Fibroblast of gingiva (primary cell): ENCODE measurements at regions not wholly inside any gene's neighbourhood (a gene's known extent, or its start where the extent isn't known, plus 50 kb on each side); places are given as distances from the start of the nearest gene placed in this dataset.
"Not testable (repeated sequence)": the region's sequence is repeated elsewhere in the genome, so short reads cannot be mapped to it uniquely, and the experiment has no call there.

ENCODE experiments used
- DNase-seq: peaks from one replicate; pipeline ENCODE4 v3.0.0-alpha.2; 2011; ENCODE audit warnings: low read depth

- DNase-seq: no peak
Observed at GRCh38 chr1:5634893-5635292, 357.3 kb downstream of the NPHP4 start.

DNA sequence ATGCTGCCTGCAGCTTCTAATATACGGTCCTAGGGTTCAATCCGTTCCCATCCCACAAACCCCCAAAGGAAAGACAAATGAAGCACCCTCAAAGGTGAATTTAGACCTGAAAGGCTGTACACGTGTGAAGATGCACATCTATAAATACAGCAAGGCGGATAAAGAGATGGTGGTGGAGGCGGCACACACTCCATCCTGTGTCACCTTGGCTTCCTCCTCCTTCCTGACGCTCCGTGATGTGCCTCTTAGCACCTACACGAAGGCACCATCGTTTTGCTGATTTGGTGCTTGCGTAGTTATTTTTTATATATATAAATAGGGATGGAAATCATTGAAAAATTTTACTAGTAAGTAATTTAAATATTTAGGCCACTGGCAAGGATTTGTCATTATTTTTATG is 359.4 kb downstream of the NPHP4 start:
- DNase-seq: no peak

- no peak for DNase-seq
Observed at GRCh38 chr1:5632224-5632623, 360.0 kb downstream of the NPHP4 start.

- DNase-seq: no peak
Observed at GRCh38 chr1:5628416-5628815, 363.8 kb downstream of the NPHP4 start.

GRCh38 chr1:5623399-5623798 is 368.8 kb downstream of the NPHP4 start:
- DNase-seq: peak; percentile 50

GRCh38 chr1:5622412-5622811 is 369.8 kb downstream of the NPHP4 start:
- peak; percentile 84 for DNase-seq

GRCh38 chr1:5621692-5622091 is 370.5 kb downstream of the NPHP4 start:
- no peak for DNase-seq

DNA sequence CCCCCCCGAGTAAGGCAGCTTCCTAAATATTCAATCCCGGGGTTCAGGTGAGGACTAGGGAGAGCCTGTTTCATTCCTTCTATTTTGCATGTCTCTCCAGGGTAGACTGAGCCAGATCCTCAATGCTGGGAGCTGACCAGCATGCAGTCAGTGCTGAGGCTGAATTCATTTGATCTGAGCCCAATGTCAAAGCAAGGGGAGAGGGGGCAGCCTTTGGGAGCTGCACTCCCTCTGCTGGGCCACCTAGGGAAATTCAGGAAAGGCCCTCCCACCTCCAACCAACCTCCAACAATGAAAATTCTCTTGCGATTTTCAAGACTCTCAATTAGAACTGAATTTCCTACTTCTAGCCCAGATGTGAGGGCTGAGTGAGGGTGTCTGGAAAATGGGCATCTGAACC is 371.2 kb downstream of the NPHP4 start:
- no peak for DNase-seq

- no peak for DNase-seq
Observed at GRCh38 chr1:5620418-5620817, 371.8 kb downstream of the NPHP4 start.

GRCh38 chr1:5619469-5619868 is 372.8 kb downstream of the NPHP4 start:
- no peak for DNase-seq

DNA sequence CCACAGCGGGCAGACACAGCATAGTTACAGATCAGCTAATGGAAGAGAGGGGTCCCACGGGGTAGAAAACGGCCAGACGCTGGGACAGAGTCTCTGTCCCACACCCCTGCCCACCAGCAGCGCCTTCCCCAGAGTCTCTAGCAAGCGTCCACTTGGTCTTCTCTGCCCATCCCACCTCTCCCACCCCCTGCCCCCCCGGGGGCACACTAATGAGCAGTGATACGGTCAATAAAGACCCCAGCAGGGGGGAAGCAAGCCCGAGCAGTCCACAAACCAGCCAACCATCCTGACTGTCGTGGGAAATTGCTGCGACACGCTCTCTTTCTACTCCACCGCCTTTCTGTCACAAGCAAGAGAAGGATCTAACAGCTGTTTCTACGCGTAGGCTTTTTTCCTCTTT is 374.7 kb downstream of the NPHP4 start:
- no peak for DNase-seq

GRCh38 chr1:5617179-5617520 is 375.1 kb downstream of the NPHP4 start:
- DNase-seq: no peak

GRCh38 chr1:5616366-5617178 is 375.7 kb downstream of the NPHP4 start:
- DNase-seq: no peak

GRCh38 chr1:5615076-5615475 is 377.1 kb downstream of the NPHP4 start:
- DNase-seq: no peak

DNA sequence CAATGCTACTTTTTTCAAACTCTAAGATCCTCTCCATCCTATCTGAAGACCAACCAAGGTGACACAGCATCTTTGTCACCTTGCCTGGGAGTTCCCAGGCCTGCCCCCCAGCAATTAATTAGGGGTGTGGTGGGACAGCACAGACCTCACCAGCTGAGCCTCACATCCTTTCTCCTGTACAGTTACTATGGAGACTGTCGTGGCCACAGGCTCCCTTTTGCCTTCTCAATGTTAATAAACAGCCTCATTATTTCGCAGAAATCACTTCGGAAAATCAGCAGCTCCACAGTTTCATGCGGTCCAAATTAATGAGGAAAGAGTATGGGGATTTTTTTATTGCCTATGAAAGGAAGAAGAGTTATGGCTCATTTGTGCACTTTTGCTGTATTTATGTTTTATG is 378.3 kb downstream of the NPHP4 start:
- DNase-seq: no peak

DNA sequence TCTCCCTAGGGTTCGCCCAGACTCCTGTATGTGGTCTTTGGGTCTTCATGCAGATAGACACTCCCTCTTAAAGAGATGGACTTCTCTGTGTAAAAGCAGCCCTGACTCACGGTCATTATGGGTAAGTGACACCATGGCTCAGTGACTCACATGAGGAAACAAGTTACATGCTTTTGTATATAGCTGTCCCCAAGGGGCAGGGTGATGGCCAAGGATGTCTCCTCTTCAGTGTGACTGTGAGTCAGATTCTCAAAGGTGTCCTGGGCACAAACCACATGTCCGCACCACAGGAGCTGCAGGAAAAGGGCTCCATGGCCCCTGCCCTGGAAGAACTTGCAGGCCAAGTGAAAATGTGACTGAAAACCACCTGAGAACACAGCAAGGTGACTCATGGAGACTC is 380.4 kb downstream of the NPHP4 start:
- DNase-seq: peak; percentile 8

DNA sequence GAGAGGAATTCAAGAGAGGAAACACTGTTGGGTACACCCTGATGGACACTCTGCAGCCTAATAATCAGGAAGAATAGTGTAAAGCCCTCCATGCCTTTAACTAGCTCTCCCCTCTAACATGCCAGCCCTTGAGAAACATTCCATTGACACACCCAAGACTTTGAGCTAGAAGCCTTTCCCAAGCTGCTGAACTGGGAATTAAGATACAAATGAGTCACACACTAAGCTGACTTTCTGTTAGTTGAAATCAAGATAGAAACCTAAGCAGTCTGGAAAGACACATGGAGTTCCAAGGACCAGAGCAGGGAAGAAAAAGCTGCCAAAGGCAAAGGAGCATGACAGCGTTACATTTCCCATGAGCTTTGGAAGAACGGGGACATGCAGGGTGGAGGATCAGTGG is 380.8 kb downstream of the NPHP4 start:
- no peak for DNase-seq

- no peak for DNase-seq
Observed at GRCh38 chr1:5610432-5610831, 381.8 kb downstream of the NPHP4 start.

GRCh38 chr1:5603353-5604104 is 388.7 kb downstream of the NPHP4 start:
- no peak for DNase-seq

DNA sequence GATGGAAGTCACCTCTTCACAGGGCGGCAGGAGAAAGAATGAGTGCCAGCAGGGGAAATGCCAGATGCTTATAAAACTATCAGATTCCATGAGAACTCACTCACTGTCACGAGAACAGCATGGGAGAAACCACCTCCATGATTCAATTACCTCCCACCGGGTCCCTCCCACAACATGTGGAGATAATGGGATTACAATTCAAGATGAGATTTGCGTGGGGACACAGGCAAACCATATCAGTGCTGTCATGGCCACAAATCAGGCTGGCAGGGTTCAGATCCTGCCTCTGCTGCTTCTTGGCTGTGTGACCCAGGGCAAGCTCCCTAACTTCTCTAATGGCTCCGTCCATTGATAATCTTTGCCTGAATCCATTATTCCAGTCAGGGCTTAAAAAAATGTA is 389.5 kb downstream of the NPHP4 start:
- not testable (repeated sequence) for DNase-seq

DNA sequence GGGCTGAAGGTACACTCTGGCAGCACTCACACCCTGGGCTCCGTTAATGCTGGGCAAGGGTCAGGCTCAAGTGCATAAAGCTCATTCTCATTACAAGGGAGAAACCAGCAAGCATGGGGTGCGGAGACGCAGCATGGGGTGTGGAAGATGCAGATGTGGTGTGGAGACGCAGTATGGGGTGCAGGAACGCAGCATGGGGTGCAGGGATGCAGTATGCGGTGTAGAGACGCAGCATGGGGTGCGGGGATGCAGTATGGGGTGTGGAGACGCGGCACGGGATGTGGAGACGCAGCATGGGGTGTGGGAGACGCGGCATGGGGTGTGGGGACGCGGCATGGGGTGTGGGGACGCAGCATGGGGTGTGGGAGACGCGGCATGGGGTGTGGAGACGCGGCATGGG is 390.7 kb downstream of the NPHP4 start:
- no peak for DNase-seq

DNA sequence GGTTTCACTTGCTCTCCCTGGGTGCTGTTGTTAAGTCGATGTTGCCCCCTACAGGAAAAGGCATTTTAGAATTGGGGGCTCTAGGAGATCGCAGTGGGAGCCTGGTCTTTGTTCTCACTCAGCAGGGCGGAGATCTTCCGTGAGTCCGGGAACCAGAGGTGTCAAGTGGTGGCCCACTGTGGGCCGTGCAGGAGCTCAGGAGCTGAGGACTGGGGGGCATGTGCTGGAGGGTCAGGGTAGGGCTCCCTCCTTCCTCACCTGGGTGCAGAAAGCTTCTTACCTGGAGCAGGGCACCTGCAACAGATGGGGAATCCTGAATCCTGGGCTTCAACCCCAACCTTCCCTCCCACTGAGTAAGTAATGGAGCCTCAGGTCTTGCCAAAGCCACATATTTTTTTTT is 392.7 kb downstream of the NPHP4 start:
- no peak for DNase-seq

- DNase-seq: no peak
Observed at GRCh38 chr1:5598824-5599395, 393.3 kb downstream of the NPHP4 start.
